ENCODE measurements at regions not wholly inside any gene's neighbourhood (a gene's known extent, or its start where the extent isn't known, plus 50 kb on each side); places are given as distances from the start of the nearest gene placed in this dataset.
A peak's percentile ranks its signal among the peaks of the same experiment; 100 is the strongest.

- H3K4me3 ChIP-seq = no peak overlapping the region
- no peak for ATAC-seq (ENCODE audit: insufficient read depth, low FRiP score)
- peaks cover 0 to 50% (median 25%) of the 10 kb centered on the region in 5 donors for H3K4me1 ChIP-seq (ENCODE audit: control insufficient read depth in 5 of 5, insufficient read depth in 5 of 5, low read length in 5 of 5)
- H3K9ac ChIP-seq (ENCODE audit: insufficient read depth in 1 of 2, low read length in 2 of 2) = peak overlapping the region in 1 of 2 donors; percentile 14
- peak; percentile 76 to 84 (median 78) for DNase-seq
- H3K36me3 ChIP-seq (ENCODE audit: control insufficient read depth in 4 of 4, insufficient read depth in 4 of 4, low read length in 4 of 4) = no peaks in the 10 kb centered on the region
- peaks cover 0 to 2% (median 0%) of the 10 kb centered on the region in 3 donors for H3K27me3 ChIP-seq (ENCODE audit: control insufficient read depth in 3 of 3, insufficient read depth in 3 of 3, low read length in 2 of 3)
- no peaks in the 10 kb centered on the region for H3K9me3 ChIP-seq (ENCODE audit: control insufficient read depth in 4 of 4, insufficient read depth in 3 of 4, low read length in 3 of 4)
- no peak for TF ChIP-seq CTCF (IDR thresholded peaks at IDR 0.05; ENCODE audit: control extremely low read depth, extremely low read depth)
- WGBS, 2 donors = 55 to 67% methylated on average over 27 of the region's 27 CpGs
- no peak overlapping the region for H3K27ac ChIP-seq (ENCODE audit: low read depth in 1 of 2, low read length in 1 of 2)
Observed at GRCh38 chr11:69416762-69417698, 64.4 kb upstream of the LINC01488 start.

DNA sequence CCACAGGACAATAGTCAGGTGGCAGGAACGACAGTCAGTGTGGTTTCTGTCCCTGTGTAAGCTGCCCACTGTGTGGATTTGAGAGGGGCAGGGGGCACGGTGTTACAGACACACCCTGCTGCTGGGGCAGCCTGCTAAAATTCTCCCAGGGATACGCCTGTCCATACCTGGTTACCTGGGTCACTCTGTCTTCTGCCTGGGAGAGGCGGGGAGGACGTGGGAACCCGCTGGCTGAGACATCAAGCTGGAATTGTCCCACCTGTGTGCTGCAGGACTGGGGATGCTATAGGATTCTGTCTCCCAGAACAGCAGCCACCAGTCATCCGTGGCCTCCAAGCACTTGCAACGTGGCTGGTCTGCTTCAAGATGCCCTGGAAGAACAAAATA, 63.8 kb upstream of the LINC01488 start:
- DNase-seq = no peak
- 76 to 87% methylated on average over 8 of the region's 8 CpGs for WGBS, 2 donors
- Histone ChIP-seq H3K4me1 (ENCODE audit: control insufficient read depth in 5 of 5, insufficient read depth in 5 of 5, low read length in 5 of 5) (peaks cover 0 to 50% (median 25%) of the 10 kb centered on the region in 5 donors), H3K4me3 (no peak overlapping the region), H3K9ac (ENCODE audit: insufficient read depth in 1 of 2, low read length in 2 of 2) (no peak overlapping the region), H3K27ac (ENCODE audit: low read depth in 1 of 2, low read length in 1 of 2) (no peak overlapping the region), H3K27me3 (ENCODE audit: control insufficient read depth in 3 of 3, insufficient read depth in 3 of 3, low read length in 2 of 3) (peaks cover 0 to 2% (median 0%) of the 10 kb centered on the region in 3 donors), H3K36me3 (ENCODE audit: control insufficient read depth in 4 of 4, insufficient read depth in 4 of 4, low read length in 4 of 4) (no peaks in the 10 kb centered on the region), H3K9me3 (ENCODE audit: control insufficient read depth in 4 of 4, insufficient read depth in 3 of 4, low read length in 3 of 4) (no peaks in the 10 kb centered on the region)
- no peak for TF ChIP-seq CTCF (IDR thresholded peaks at IDR 0.05; ENCODE audit: control extremely low read depth, extremely low read depth)
- ATAC-seq (ENCODE audit: insufficient read depth, low FRiP score) = no peak

- WGBS, 2 donors = 93 to 95% methylated on average over 14 of the region's 14 CpGs
- Histone ChIP-seq H3K9me3 (ENCODE audit: control insufficient read depth in 4 of 4, insufficient read depth in 3 of 4, low read length in 3 of 4) (no peaks in the 10 kb centered on the region), H3K27ac (ENCODE audit: low read depth in 1 of 2, low read length in 1 of 2) (no peak overlapping the region), H3K27me3 (ENCODE audit: control insufficient read depth in 3 of 3, insufficient read depth in 3 of 3, low read length in 2 of 3) (peaks cover 0 to 2% (median 0%) of the 10 kb centered on the region in 3 donors), H3K36me3 (ENCODE audit: control insufficient read depth in 4 of 4, insufficient read depth in 4 of 4, low read length in 4 of 4) (no peaks in the 10 kb centered on the region), H3K4me1 (ENCODE audit: control insufficient read depth in 5 of 5, insufficient read depth in 5 of 5, low read length in 5 of 5) (peaks cover 0 to 50% (median 25%) of the 10 kb centered on the region in 5 donors), H3K9ac (ENCODE audit: insufficient read depth in 1 of 2, low read length in 2 of 2) (no peak overlapping the region), H3K4me3 (no peak overlapping the region)
- no peak for DNase-seq
- no peak for ATAC-seq (ENCODE audit: insufficient read depth, low FRiP score)
- TF ChIP-seq CTCF (IDR thresholded peaks at IDR 0.05; ENCODE audit: control extremely low read depth, extremely low read depth) = no peak
Observed at GRCh38 chr11:69418576-69419296, 62.7 kb upstream of the LINC01488 start.

Measured in lung (tissue), 11 donors.